ENCODE measurements at regions not wholly inside any gene's neighbourhood (a gene's known extent, or its start where the extent isn't known, plus 50 kb on each side); places are given as distances from the start of the nearest gene placed in this dataset.

DNA sequence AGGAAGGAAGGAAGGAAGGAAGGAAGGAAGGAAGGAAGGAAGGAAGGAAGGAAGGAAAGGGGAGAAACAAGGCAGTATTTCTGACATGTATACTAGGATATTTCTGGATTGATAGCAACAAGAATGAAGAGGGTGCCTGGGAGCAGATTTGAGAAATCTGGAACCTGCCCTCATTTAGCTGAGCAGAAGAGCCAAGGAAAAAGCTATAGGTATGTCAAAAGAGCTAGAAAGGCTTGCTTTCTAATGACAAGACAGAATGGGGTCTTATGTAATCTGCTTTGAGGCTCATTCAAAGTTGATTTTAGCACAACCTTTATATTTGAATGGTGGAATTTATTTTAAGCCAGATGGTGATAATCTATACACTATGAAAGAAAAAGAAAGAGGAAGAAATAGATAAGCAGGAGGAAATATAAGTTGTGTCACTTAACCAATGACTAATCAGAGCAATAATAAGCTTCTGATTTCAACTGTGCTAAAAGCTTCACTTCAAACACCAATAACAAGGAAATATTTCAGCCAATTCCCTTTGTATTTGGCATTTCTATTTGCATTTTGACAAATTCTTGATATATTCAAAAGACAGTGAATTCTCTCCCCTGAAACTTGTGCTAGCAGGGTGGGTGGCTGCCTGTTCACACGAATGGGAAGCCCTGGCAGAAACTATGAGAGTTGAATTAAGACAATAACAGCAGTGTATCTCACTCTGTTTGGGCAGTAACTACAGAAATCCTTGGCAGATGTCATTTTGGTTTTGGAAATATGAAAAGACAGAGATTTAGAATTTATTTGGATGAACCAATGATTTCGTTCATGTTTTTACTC is 76.3 kb upstream of the FLRT2 start:
- TF ChIP-seq, protein P1, sequence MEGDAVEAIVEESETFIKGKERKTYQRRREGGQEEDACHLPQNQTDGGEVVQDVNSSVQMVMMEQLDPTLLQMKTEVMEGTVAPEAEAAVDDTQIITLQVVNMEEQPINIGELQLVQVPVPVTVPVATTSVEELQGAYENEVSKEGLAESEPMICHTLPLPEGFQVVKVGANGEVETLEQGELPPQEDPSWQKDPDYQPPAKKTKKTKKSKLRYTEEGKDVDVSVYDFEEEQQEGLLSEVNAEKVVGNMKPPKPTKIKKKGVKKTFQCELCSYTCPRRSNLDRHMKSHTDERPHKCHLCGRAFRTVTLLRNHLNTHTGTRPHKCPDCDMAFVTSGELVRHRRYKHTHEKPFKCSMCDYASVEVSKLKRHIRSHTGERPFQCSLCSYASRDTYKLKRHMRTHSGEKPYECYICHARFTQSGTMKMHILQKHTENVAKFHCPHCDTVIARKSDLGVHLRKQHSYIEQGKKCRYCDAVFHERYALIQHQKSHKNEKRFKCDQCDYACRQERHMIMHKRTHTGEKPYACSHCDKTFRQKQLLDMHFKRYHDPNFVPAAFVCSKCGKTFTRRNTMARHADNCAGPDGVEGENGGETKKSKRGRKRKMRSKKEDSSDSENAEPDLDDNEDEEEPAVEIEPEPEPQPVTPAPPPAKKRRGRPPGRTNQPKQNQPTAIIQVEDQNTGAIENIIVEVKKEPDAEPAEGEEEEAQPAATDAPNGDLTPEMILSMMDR (IDR thresholded peaks at IDR 0.05): no peak
- no peak for TF ChIP-seq POLR2A (IDR thresholded peaks at IDR 0.05)
- no peak for TF ChIP-seq POLR2AphosphoS5 (IDR thresholded peaks at IDR 0.05)
